CD4-positive, alpha-beta T cell treated with Interleukin-4 for 4 hours (primary cell): ENCODE measurements at regions not wholly inside any gene's neighbourhood (a gene's known extent, or its start where the extent isn't known, plus 50 kb on each side); places are given as distances from the start of the nearest gene placed in this dataset.
"Not testable (repeated sequence)": the region's sequence is repeated elsewhere in the genome, so short reads cannot be mapped to it uniquely, and the experiment has no call there.

Experiments
- DNase-seq: peaks from one replicate; pipeline ENCODE4 v3.0.0-alpha.2; 2020

DNA sequence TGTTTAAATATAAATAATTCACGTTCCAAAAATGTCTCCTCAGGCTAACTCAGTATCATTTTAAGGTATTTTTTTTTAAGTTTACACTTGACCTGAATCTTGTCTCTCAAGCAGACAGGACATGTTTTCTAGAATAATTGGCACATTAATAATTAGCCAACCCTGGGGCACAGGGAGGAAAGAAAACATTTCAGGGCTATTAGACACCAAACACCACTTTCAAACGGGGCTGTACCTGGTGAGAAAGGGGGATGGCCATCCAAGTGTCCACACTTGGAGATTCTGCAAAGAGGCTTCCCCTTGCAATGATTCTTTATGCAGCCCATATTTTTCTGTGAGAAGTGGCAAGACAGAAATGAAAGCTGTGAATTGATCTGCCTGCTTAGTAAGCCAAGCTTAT is 560.8 kb downstream of the CD109 start:
- DNase-seq: no peak

DNA sequence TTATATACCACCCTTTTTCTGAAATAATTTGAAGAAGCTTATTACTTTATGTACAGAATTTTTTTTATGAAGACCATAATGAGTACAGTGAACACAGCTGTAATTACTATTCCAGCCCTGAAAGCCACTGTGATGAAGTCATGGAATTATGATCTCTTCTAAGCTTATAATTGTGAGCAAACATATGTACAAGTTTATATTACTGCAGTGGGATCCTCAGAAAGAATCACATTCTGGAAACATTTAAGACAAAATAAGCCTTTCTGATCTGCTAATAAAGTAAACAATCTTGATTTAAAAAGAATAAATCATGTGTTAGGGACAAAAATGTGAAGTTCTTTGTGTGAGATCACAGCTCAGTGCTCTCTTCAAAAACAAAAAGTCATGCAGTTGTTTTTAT is 560.4 kb downstream of the CD109 start:
- no peak for DNase-seq

DNA sequence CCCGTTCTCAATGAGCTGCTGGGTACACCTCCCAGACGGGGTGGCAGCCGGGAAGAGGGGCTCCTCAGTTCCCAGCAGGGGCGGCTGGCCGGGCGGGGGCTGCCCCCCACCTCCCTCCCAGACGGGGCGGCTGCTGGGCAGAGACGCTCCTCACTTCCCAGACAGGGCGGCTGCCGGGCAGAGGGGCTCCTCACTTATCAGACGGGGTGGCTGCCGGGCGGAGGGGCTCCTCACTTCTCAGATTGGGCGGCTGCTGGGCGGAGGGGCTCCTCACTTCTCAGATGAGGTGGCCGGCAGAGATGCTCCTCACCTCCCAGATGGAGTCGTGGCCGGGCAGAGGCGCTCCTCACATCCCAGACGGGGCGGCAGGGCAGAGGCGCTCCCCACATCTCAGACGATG is 559.0 kb downstream of the CD109 start:
- not testable (repeated sequence) for DNase-seq

DNA sequence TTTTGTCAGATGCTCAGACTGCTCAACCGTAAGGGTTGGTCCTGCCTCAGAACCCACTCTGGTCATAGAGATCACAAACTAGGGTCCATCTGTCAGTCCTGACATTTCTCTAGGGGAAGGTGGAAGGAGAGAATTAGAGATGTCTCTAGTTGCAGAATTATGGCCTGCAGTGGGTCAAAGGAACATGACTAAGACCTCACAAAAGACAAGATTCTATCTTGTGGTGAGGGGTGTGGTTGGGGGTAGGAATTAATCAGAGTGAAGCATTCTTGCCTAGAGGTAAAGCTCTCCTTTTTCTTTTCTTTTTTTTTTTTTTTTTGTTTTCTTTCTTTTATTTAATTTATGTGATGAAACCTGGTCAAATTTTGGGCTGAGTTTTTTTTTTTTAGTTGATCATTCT is 558.1 kb downstream of the CD109 start:
- DNase-seq: not testable (repeated sequence)

DNA sequence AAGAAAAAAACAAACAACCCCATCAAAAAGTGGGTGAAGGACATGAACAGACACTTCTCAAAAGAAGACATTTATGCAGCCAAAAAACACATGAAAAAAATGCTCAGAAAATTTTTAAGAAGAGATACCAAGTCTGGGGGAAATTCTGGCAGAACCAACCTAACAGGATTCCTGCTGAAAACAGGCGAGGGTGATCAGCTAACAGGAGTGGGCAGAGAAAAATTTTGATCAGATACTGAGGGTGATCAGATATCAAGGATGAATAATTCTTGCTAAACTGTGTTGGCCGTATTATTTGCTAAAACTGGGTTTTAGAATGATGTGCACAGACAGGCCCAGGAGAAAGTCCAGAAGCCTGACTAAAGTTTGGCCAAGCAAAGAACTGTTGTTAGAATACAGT is 557.3 kb downstream of the CD109 start:
- no peak for DNase-seq

DNA sequence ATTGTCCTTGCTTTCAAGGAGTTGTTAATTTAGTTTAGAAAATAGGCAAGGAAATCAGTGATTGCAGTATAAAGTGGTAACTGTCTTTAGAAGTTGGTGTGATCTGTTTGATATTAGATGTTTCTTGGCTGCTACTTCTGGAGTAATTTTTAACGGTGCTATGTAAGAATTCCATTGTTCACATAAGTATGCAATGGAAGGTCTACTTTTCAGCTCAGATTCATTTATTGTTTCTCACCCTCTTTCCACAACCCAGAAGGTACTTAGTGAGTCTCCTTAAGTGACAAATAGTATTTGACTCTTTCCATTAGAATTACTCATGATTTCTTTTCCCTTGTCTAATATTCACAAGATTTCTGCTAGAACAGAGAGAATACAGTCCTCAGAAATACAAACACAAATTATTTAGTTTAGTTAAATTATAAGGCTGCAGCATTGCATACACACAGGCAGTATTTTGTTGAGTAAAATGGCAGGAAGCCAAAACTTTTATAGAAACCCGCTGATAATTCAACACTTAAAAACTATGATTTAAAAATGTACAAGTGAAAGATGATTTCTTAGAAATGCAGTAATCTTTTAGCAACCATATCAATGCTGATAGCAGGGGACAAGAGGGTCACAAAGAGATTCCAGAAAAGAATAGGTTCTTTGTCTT is 554.3 kb downstream of the CD109 start:
- DNase-seq: no peak

DNA sequence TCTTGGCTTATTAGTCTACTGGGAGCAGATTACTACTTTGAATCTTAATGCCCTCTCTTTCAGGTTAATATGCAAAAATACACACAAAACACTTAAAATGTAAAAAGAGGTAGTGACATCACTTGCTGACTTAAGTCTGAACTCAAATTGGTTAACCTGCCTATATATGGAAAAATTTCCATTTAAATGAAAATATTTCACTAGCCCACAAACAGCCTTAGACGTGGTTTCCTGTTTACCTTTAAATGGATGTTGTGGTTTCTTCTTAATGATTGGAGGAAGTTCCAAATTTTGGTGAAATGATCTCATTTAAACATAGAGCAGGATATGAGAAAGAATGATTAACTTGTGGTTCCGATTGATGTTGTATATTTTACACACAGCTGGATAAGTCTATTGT is 553.7 kb downstream of the CD109 start:
- DNase-seq: no peak

DNA sequence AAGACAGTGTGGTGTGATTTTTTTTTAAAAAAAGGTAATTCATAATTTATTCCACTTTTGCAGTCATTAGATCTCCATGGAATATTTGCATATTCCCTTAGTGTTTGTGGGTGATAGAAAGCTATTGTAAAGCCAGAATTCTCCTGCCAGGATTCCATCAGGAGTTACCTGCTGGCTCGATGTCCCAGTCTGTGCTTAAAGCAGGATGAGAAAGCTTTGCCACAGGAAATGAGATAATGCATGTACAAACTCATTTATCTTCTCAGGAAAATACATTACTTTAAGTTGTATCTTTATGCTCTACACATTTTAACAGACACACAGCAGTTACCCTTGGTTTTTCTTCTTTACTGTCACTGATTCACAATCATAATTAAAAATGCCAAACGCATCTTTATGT is 553.0 kb downstream of the CD109 start:
- no peak for DNase-seq

DNA sequence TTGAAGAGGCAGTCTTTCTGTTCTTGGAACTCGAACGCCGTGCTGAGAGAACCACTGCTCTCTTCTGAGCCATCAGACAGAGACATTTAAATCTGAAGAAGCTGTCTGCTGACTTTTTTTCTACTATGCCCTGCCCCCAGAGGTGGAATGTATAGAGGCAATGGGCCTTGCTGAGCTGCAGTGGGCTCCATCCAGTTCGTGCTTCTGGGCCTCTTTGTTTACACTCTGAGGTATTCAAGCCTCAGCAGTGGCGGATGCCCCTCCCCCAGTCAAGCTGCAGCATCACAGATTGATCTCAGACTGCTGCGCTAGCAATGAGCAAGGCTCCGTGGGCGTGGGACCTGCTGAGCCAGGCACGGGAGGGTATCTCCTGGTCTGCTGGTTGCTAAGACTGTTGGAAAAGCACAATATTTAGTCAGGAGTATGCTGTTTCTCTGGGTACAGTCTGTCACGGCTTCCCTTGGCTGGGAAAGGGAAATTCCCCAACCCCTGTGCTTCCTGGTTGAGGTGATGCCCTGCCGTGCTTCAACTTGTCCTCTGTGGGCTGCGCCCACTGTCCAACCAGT is 526.8 kb downstream of the CD109 start:
- no peak for DNase-seq

DNA sequence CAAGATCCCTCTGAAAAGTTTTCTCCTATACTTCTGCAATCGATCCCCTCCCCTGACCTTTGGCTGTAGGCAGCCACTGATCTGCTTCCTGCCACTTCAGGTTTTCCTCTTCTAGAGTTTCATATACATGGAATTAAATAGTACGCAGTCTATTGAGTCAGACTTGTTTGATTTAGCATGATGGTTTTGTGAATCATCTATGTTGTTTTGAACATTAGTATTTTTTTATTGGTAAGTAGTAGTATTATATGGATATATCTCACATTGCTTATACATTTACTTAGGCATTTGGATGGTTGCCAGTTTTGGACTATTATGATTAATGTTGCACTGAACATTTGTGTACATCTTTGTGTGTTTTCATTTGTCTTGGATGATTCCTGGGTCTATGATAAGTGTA is 518.0 kb downstream of the CD109 start:
- DNase-seq: no peak

DNA sequence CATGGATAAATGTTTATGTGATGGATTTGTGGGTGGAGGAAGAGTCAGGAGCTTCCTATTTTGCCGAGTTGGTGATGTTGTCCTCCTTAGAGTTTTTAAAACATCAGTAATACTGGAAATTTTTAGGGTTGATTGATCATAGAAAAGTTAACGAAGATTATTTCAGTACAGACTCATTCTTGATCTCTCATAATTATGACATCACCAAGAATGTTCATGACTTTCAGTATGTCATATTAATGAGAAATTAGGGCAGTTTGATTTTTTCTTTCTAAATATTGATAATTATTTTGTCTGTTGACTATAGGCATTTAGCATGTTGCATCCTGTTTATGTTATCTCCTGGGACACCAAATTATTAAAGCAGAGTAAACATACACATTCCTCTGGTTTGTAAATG is 512.2 kb downstream of the CD109 start:
- DNase-seq: no peak

DNA sequence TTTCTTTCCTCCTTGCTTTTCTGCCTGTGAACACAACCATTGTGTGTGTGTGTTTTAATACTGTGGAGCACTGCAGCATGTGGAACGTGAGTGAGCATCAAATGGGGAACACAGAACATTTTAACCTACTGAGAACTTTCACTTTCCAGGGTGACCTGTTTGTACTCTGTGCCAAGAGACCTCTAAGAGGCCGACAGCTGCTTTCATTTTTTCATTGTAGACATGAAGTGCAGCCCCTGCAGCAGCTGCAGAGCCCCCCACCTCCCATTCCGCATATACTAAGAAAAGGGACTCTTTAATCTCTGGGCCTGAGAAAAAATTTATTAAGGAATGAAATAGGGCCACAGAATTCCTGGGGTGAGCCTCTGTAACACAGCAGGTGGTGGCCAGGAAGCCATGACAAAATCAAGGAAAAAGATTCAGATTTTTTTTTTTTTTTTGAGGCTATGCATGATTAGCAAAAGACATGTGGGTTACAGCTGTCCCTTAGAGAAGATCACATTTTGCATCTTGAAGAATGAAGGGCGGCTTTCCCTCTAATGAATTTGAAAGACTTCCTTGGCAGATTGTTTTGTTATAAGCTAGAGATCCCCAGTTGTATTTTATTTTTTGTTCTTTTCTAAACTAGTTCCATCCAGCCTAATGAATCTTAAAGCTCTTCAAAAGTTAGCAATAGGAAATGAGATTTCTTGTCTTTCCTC is 503.4 kb downstream of the CD109 start:
- DNase-seq: no peak

DNA sequence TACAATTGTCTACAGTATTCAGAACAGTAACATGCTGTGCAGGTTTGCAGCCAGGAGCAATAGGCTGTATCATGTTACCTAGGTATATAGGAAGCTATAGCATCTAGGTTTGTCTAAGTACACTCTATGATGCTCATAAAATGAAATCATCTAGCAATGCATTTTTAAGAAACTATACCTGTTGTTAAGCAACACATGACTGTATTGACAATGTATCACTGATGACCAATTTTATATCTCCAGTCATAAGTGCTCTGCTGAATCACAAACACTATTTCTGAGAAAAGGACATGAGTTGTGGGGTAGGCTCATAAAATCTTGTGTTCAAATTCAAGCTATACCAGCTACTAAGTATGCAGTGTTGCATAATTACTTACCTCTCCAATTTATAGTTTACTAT is 501.3 kb downstream of the CD109 start:
- no peak for DNase-seq

DNA sequence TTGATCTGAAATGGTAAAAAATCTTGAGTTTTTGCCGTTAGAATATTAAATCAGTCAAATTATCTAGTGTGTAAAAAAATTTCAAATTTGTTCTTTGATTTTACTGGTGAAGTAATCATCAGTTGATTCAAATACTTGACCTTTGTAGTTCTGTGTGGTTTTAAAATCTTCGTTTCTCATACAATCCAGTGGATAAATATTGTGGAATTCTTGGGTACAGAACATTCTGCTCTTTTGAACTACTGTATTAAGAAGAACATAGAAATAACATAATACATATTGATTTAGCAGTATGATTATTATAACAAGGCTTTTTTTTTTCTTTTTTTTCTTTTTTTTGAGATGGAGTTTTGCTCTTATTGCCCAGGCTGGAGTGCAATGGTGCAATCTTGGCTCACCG is 491.8 kb downstream of the CD109 start:
- DNase-seq: no peak

DNA sequence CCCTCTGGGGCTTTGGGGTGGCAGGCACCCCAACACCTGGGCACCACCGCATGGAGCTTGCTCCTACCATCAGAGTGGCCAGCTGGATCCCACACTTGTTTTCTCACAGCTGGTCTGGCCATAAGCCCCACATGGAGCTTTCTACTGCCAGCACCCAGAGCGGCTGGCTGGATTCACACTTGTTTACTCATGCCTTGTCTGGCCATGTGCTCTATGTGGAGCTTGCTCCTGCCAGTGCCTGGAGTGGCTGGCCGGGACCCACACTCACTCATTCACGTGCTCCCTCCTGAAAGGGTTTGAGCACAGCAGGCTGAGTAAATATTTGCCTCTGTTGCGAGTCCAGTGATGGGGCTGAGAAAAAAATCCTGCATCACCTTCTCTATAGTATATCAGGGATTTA is 487.0 kb downstream of the CD109 start:
- DNase-seq: no peak

DNA sequence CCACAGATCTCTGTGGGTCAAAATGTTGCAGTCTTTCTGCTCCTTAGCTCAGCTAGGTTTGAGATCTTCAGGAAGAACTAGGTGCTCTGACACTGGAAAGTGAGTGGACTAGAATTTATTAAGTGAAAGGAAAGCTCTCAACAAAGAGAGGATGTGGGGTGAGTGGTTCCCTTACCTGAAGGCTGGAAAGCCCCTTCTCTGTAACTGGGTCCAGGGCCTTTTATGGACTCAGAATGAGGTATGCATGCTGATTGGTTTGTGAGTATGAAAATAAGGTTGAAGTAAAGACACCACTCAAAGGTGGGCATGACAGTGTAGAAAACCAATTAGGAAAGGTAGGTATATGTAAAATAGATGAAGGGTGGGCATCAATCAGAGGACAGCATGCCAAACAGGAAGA is 485.5 kb downstream of the CD109 start:
- no peak for DNase-seq

DNA sequence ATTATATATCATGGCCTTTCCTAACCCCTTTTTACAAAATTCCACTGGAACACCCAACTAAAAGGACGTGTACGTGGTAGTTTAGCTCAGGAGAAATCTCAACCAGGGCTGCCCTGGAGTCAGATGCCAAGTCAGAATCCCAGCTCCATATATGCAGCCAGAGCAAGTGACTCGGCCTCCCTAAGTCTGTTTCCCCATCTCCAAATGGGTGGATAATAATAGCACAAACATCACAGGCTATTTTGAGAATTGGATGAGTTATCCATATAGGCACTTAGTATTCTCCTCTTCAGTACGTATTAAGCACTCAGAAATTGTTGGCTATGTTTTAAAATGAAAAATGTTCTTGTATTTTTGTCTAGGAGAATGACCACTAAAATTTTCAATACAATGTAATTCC is 481.5 kb downstream of the CD109 start:
- DNase-seq: no peak

DNA sequence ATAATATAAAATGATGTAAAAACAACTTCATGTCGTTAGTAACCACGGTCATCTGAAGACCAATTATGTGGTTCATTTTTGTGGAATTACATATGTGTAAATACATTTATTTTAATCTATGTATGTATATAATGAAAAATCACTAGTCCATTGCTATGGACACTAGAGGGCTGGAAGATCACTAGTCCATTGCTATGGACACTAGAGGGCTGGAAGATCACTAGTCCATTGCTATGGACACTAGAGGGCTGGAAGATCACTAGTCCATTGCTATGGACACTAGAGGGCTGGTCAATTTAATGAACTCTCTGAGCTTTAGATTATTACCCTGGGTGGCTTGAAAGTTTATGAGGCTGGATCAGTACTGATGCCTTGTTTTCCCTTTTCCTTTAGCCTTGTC is 474.5 kb downstream of the CD109 start:
- DNase-seq: not testable (repeated sequence)

DNA sequence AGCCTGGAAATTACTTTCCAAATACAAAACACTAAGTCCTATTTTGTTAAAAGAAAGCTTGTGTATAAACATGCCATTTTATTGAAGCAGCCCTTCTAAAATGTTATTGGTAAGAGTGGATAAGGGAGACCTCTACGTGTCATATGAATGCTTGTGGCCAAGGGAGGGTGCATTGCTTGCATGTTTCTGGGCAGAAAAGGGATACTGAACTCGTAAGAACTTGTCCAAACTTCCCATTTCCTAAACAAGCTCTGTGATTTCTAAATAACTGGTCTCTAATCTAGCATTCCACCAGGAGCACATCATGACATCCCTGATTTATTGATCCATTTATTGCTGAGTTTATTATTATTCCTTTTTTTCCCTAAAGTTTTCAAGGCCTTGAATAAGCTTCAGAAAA is 474.1 kb downstream of the CD109 start:
- no peak for DNase-seq

DNA sequence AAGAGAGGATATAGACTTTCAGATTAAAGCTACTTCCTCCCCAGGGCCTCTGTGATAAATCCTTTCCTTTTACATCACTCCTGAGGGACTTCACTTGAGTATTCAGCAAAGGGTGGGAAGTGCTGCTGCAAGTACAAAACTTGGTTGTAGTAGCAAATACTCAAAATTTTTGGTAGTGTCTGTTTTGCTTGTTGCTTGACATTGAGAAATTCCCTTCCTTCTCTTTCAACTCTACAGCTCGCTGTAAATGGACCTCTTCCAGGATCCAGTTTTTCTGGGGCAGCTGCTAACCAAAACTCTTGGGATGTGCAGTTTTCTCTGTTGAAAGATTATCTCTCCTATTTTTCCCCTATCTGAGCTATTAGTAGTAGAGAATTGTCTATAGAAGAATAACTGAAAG is 472.0 kb downstream of the CD109 start:
- no peak for DNase-seq

DNA sequence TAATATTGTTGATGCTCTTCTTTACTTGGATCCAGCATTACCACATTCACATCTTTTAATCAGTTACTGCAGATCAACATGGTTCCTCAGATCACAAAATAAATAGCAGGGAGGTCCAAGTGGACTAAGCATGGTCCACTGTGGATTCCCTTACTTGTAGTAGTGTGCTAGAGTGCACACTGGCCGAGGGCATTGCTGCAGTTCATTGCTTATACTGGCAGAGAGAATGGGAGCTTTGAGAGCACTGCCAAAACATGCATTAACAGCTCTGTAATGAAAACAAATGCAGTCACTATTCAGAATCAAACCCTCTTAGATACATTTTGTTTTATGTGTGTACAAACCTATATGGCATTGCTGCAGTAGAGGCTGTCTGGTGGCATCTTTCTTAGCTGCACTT is 471.5 kb downstream of the CD109 start:
- no peak for DNase-seq

DNA sequence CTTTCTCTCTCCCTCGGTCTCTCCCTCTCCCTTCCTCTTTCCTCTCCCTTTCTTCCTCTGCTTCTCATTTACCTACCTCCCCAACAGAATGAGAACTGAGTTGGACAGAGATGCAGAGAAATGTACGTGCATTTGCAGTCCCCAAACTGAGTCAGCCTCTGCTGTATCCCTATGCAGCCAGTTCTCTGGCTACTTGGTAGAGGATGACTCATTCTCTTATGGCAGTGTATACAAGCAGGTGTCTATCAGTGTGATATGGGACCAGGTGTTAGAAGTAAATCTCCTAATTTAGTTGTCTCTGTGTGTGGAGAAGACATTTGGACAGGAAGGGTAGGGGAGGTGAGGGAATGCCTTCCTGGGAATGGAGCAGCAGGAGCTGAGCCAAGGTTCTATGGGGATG is 470.8 kb downstream of the CD109 start:
- no peak for DNase-seq

DNA sequence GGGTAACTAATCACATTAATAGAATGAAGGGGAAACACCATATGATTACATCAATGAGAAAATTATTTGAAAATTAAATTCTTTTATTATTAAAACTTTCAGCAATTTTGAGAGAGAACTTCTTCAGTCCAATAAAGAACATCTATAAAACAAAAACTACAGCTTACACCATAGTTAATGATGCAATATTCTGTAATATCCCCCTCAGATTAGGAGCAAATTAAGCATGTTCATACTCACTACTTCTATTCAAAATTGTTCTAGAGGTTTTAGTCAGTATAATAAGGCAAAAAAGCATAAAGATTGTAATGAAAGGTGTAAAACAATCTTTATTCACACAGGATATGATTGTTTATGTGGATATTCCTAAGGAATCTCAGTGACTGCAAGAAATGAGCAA is 465.4 kb downstream of the CD109 start:
- no peak for DNase-seq

DNA sequence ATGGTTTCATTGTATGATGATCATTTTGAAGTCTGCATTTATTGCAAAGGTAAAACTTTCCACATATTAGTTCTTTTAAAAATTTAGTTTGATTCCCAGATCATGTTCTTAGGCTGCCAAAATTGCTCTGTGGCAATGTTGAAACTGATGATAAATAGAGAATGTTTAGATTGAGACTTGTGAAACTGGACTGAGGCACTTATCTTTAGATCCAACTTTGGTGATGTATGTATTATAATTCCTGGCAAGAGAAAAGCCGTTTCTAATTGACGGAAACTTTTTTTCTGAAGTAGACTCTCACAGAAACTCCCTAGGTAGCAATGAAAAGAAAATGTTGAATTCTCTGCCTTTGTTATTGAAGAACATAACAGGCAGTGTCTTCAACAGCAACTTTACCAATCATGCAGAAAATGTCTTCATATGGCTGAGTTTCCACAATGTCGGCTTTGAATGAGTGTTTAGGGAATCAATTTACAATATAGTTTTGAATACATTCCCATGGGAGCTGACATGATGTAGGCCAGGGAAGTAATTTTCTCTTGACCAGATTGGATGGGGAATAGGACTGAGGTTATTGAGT is 456.2 kb downstream of the CD109 start:
- no peak for DNase-seq
